Sigmoid colon (tissue), 6 donors: ENCODE measurements at regions not wholly inside any gene's neighbourhood (a gene's known extent, or its start where the extent isn't known, plus 50 kb on each side); places are given as distances from the start of the nearest gene placed in this dataset.

Experiments used
- DNase-seq: peaks from one replicate; pipeline ENCODE4 v3.0.0-alpha.2; 2019
- H3K27ac ChIP-seq, 4 donors: fragments of 200-600 bp; sonication (generic); one replicate each; pipeline ENCODE4 v1.5.1; 2016 to 2019; ENCODE audit warnings: mild to moderate bottlenecking in 1 of 4
- H3K27me3 ChIP-seq, 3 donors: fragments of 200-600 bp; sonication (generic); one replicate each; pipeline ENCODE4 v1.5.1; 2019; ENCODE audit warnings: mild to moderate bottlenecking in 1 of 3
- H3K36me3 ChIP-seq, 4 donors: fragments of 200-600 bp; sonication (generic); one replicate each; pipeline ENCODE4 v1.5.1; 2016 to 2019
- H3K4me1 ChIP-seq, 4 donors: fragments of 200-600 bp; sonication (generic); one replicate each; pipeline ENCODE4 v1.5.1; 2017 to 2019
- H3K4me3 ChIP-seq, 4 donors: fragments of 200-600 bp; sonication (generic); one replicate each; pipeline ENCODE4 v1.5.1; 2017 to 2019; ENCODE audit warnings: mild to moderate bottlenecking in 2 of 4, moderate library complexity in 1 of 4
- H3K9me3 ChIP-seq, 4 donors: fragments of 200-600 bp in 3 of 4; sonication (generic) in 3 of 4; one replicate each; pipeline versions ENCODE4 v1.5.1 to v1.6.1; 2013 to 2019
- EP300 ChIP-seq, 4 donors: sonication (generic); formaldehyde crosslinking; IDR thresholded peaks; one replicate each; pipeline ENCODE4 v1.6.1; 2017; ENCODE audit warnings: antibody characterized with exemption in 4 of 4
- POLR2A ChIP-seq, 2 donors: fragments of 450-650 bp; IDR thresholded peaks; one replicate each; pipeline ENCODE4 v1.6.1; 2016; ENCODE audit warnings: antibody characterized with exemption in 2 of 2, mild to moderate bottlenecking in 2 of 2, moderate library complexity in 2 of 2
- POLR2AphosphoS5 ChIP-seq, 4 donors: sonication (generic); formaldehyde crosslinking; IDR thresholded peaks; one replicate each; pipeline ENCODE4 v1.6.1; 2017; ENCODE audit warnings: antibody characterized with exemption in 4 of 4
- WGBS, 2 donors: extraction: QIAGEN DNeasy Blood & Tissue Kit; methylation state at CpG; one replicate each; pipeline ENCODE4 v1.1.7; 2013; 5-methylcytosine and 5-hydroxymethylcytosine counted together
- intact Hi-C: fragments of 100-400 bp; cut with DNase I; formaldehyde crosslinking; loops from one replicate; pipeline ENCODE4 v1.15.1; 2023
- TF ChIP-seq, protein P1 (sequence below), 4 experiments: fragments of 450-650 bp in 3 of 4; fragments of 200-600 bp in 1 of 4; IDR thresholded peaks; one replicate each; pipeline ENCODE4 v1.5.1; 2016 to 2019; ENCODE audit warnings: antibody characterized with exemption in 4 of 4, mild to moderate bottlenecking in 3 of 4, moderate library complexity in 2 of 4
- donor health status: healthy with polysubstance abuse.
- donor health status: healthy.

DNA sequence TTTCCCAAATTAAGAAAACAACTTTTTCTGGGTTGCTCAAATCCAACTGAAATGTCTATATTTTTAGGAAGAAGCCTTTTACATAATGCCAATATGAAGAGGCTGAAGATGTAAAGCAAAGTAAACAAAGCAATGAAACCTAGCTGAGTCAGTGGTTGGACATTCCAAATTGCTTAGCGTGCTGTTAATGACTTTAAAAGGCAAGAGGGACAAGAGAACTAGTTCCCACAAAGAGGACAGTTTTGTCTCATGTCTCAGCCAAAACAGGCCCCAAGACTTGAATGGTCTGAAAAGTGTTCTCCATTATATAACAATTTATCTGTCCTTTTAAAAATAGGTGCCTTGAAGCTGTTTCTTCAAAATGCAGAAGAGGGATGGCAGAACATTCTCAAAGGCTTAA is 407.0 kb downstream of the ENC1 start:
- H3K36me3 ChIP-seq, result no peaks in the 10 kb centered on the region
- no peak overlapping the region for H3K27ac ChIP-seq
- H3K4me1 ChIP-seq, result peaks cover 0 to 5% (median 0%) of the 10 kb centered on the region in 4 donors
- TF ChIP-seq, protein P1, sequence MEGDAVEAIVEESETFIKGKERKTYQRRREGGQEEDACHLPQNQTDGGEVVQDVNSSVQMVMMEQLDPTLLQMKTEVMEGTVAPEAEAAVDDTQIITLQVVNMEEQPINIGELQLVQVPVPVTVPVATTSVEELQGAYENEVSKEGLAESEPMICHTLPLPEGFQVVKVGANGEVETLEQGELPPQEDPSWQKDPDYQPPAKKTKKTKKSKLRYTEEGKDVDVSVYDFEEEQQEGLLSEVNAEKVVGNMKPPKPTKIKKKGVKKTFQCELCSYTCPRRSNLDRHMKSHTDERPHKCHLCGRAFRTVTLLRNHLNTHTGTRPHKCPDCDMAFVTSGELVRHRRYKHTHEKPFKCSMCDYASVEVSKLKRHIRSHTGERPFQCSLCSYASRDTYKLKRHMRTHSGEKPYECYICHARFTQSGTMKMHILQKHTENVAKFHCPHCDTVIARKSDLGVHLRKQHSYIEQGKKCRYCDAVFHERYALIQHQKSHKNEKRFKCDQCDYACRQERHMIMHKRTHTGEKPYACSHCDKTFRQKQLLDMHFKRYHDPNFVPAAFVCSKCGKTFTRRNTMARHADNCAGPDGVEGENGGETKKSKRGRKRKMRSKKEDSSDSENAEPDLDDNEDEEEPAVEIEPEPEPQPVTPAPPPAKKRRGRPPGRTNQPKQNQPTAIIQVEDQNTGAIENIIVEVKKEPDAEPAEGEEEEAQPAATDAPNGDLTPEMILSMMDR (IDR thresholded peaks at IDR 0.05), result no peak
- TF ChIP-seq EP300 (IDR thresholded peaks at IDR 0.05), result no peak
- no peak for TF ChIP-seq POLR2A (IDR thresholded peaks at IDR 0.05)
- no peak for TF ChIP-seq POLR2AphosphoS5 (IDR thresholded peaks at IDR 0.05)
- 74 to 85% methylated on average over 1 of the region's 1 CpG for whole genome bisulfite sequencing, 2 donors
- H3K9me3 ChIP-seq, result no peaks in the 10 kb centered on the region
- DNase-seq, result no peak
- no peak overlapping the region for H3K4me3 ChIP-seq
- intact Hi-C loops, result no loop called here
- H3K27me3 ChIP-seq, result no peaks in the 10 kb centered on the region

DNA sequence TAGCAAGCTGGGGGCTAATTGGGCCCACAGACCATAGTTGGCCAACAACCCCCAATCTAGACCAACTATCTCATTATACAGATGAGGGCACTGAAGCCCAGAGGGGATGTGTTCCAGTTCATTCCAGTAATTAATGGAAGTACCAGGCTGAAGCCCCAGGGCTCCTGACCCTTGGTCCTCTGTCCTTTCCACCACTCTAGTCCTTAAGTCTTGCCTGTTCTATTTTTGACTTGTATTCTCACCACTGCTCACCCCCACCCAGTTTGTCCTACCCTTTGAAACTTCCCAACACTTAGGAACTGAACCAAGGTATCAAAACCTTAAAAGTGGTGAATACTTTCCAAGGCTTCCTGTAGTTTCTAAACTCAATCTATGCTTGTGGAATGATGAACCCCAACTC is 407.4 kb downstream of the ENC1 start:
- no peak for DNase-seq
- H3K4me1 ChIP-seq, result peaks cover 0 to 5% (median 0%) of the 10 kb centered on the region in 4 donors
- TF ChIP-seq EP300 (IDR thresholded peaks at IDR 0.05) (no peak), POLR2A (IDR thresholded peaks at IDR 0.05) (no peak), POLR2AphosphoS5 (IDR thresholded peaks at IDR 0.05) (no peak)
- TF ChIP-seq, protein P1 (IDR thresholded peaks at IDR 0.05), result no peak
- H3K27me3 ChIP-seq, result no peaks in the 10 kb centered on the region
- H3K9me3 ChIP-seq, result no peaks in the 10 kb centered on the region
- no peak overlapping the region for H3K4me3 ChIP-seq
- intact Hi-C loops, result no loop called here
- no peaks in the 10 kb centered on the region for H3K36me3 ChIP-seq
- H3K27ac ChIP-seq, result no peak overlapping the region

DNA sequence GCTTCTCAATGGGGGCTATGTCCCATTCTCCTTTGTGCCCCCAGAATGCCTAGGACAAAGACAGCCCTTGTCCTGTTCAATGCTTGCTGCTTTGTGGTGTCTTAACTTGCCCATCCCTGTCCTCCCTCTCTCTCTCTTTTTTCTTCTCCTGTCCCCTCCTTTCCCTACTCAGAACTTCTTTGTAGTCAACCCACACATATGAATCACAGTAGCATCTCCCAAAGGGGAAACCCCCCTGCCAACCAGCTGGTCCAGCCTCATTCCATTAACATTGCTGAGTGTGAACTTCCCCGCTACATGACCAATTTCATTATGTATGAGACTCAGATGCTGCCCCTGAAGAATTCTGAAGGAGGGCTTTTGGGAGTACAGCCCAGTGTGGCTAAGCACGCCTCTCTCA is 408.3 kb downstream of the ENC1 start:
- Histone ChIP-seq H3K27me3 (no peaks in the 10 kb centered on the region), H3K36me3 (no peaks in the 10 kb centered on the region), H3K9me3 (no peaks in the 10 kb centered on the region), H3K4me3 (no peak overlapping the region), H3K4me1 (peaks cover 0 to 5% (median 0%) of the 10 kb centered on the region in 4 donors), H3K27ac (no peak overlapping the region)
- TF ChIP-seq, protein P1 (IDR thresholded peaks at IDR 0.05), result no peak
- TF ChIP-seq POLR2A (IDR thresholded peaks at IDR 0.05) (no peak), POLR2AphosphoS5 (IDR thresholded peaks at IDR 0.05) (no peak), EP300 (IDR thresholded peaks at IDR 0.05) (no peak)
- intact Hi-C loops, result no loop called here
- no peak for DNase-seq
- 89 to 90% methylated on average over 2 of the region's 2 CpGs for WGBS, 2 donors

DNA sequence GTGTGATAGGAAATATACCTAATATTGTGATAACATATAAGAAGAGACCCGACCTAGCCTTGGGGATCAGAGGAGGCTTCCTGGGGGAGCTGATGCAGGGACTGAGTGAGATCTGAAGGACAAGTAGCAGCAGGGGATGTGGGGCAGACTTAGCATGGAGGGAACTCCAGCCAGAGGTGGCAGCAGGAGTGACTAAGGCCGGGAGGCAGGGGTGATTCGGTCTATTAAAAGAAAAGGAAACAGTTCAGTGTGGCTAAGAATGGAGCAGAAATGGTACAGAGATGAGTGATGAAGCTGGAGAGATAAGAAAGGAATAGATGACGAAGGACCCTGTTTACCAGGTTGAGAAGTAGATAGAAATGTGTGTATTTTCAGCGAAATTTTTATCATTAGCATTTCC is 408.8 kb downstream of the ENC1 start:
- intact Hi-C loops, result no loop called here
- no peaks in the 10 kb centered on the region for H3K36me3 ChIP-seq
- no peak overlapping the region for H3K27ac ChIP-seq
- peaks cover 0 to 5% (median 0%) of the 10 kb centered on the region in 4 donors for H3K4me1 ChIP-seq
- H3K27me3 ChIP-seq, result no peaks in the 10 kb centered on the region
- no peak for TF ChIP-seq POLR2AphosphoS5 (IDR thresholded peaks at IDR 0.05)
- no peak for TF ChIP-seq POLR2A (IDR thresholded peaks at IDR 0.05)
- TF ChIP-seq, protein P1 (IDR thresholded peaks at IDR 0.05), result no peak
- no peak for TF ChIP-seq EP300 (IDR thresholded peaks at IDR 0.05)
- H3K4me3 ChIP-seq, result no peak overlapping the region
- WGBS, 2 donors, result 90 to 91% methylated on average over 5 of the region's 5 CpGs
- DNase-seq, result no peak
- no peaks in the 10 kb centered on the region for H3K9me3 ChIP-seq

DNA sequence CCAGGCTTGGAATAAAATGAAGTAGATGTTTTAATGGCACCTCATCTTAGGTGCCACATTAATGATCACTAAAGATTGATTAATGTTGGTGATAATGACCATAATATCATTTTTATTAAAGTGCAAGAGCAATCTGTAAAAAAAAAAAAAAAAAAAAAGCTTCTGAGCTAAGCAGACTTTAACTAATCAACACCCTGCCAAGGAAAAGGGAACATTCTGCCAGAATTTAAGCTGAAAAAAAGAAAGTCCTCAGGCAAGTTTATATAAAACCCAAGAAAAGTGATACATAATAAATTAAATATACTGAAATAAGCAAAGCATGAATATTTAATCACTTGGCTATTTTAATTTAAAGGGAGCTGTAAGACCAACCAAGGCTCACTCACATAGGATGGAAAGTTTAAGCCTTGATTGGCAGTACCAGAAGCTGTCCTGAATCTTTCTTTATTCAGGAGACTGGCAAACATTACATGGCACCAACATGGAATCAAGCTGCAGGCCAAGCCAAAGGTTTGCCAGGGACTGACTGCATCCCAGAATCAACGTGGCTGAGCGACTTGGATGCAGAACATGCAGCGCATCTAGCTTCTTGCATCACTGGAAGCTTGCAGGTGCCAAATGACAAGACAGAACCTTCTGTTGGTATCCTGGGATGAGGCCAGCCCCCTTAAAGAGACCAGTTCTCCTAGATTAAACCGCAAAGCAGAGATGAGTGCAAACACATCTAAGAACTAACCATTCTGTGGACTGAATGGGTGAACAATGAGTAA is 413.6 kb downstream of the ENC1 start:
- Histone ChIP-seq H3K4me3 (no peak overlapping the region), H3K27me3 (no peaks in the 10 kb centered on the region), H3K9me3 (no peaks in the 10 kb centered on the region), H3K36me3 (no peaks in the 10 kb centered on the region), H3K27ac (no peak overlapping the region), H3K4me1 (no peaks in the 10 kb centered on the region)
- WGBS, 2 donors, result 76 to 77% methylated on average over 4 of the region's 4 CpGs
- peak; percentile 74 for DNase-seq
- intact Hi-C loops, result no loop called here
- TF ChIP-seq POLR2A (IDR thresholded peaks at IDR 0.05) (no peak), POLR2AphosphoS5 (IDR thresholded peaks at IDR 0.05) (peak in 1 of 4 donors; percentile 45), EP300 (IDR thresholded peaks at IDR 0.05) (no peak)
- TF ChIP-seq, protein P1 (IDR thresholded peaks at IDR 0.05), result no peak
